BLaER1 (cell line): ENCODE measurements at regions not wholly inside any gene's neighbourhood (a gene's known extent, or its start where the extent isn't known, plus 50 kb on each side); places are given as distances from the start of the nearest gene placed in this dataset.

Source experiments
- H3K27ac ChIP-seq: shearing (Covaris generic); formaldehyde crosslinking; 2 replicates; pipeline ENCODE4 v1.8.1; 2022
- H3K27me3 ChIP-seq: shearing (Covaris generic); formaldehyde crosslinking; 2 replicates; pipeline ENCODE4 v1.8.1; 2022
- H3K36me3 ChIP-seq: shearing (Covaris generic); formaldehyde crosslinking; 2 replicates; pipeline ENCODE4 v1.8.1; 2022
- H3K4me1 ChIP-seq: shearing (Covaris generic); formaldehyde crosslinking; 2 replicates; pipeline ENCODE4 v1.8.1; 2022
- H3K4me2 ChIP-seq: shearing (Covaris generic); formaldehyde crosslinking; 2 replicates; pipeline ENCODE4 v1.8.1; 2022
- H3K4me3 ChIP-seq: shearing (Covaris generic); formaldehyde crosslinking; 2 replicates; pipeline ENCODE4 v1.8.1; 2022
- H3K9ac ChIP-seq: shearing (Covaris generic); formaldehyde crosslinking; 2 replicates; pipeline ENCODE4 v1.8.1; 2022
- H3K9me3 ChIP-seq: shearing (Covaris generic); formaldehyde crosslinking; 2 replicates; pipeline ENCODE4 v1.8.1; 2022
- H4K20me1 ChIP-seq: shearing (Covaris generic); formaldehyde crosslinking; 2 replicates; pipeline ENCODE4 v1.8.1; 2022
- Cebpa-rat ChIP-seq: shearing (Covaris generic); IDR thresholded peaks from 2 replicates; pipeline ENCODE4 v1.8.1; 2022

DNA sequence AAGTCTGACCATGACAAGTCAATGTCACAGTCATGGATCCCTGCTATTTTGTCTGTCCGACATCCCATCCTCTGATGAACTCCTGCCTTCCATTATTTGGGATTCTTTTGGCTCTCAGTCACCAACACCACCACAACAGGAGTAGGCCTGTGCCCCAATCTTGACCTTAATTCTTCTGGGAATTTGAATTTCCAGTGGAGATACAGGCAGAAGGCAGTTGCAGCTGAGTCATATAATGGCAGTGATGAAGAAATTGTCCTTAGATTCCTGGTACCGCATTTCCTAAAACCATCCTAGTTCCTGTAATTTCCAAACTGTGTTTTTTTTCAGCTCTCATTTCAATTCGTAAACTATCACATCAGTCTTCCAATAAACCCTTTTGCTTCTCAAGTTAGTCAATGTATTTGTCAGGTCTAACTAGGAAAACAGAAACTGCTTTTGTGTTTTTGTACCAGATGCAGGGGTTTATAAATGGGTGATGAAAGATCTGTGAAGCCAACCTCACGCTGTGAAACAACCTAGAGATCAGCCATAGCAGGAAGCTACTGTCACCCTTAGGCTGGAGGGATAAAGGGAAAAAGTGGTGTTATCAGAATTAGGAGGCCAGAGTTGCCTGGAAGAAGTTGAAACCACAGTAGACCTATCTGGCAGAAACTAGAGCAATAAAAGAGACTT, 126.3 kb upstream of the TMEM108 start:
- H3K4me3 ChIP-seq: no peak overlapping the region
- H3K4me1 ChIP-seq: no peaks in the 10 kb centered on the region
- no peaks in the 10 kb centered on the region for H3K27me3 ChIP-seq
- no peaks in the 10 kb centered on the region for H3K36me3 ChIP-seq
- no peak for TF ChIP-seq Cebpa-rat
- H3K9me3 ChIP-seq: no peaks in the 10 kb centered on the region
- no peak overlapping the region for H3K27ac ChIP-seq
- H3K9ac ChIP-seq: no peak overlapping the region
- no peaks in the 10 kb centered on the region for H4K20me1 ChIP-seq
- no peak overlapping the region for H3K4me2 ChIP-seq

DNA sequence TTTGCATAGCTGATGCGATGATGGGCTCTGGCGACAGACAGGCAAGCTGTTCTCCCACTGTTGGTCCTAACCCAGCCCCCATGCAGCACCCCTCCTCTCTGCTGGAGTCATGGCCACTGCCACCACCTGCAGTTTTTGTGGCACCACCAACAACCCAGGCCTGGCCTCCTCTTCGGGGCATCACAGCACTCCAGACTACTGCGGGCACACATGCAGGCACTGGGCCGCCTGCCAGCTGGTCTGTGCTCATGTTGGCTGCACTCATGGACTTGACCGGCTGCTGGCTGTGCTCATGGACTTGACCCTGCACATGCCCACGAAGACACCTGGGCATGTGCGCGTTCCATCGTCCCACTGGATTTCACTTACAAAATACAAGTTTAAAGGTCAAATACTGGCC, 130.9 kb upstream of the TMEM108 start:
- H3K4me3 ChIP-seq: no peak overlapping the region

DNA sequence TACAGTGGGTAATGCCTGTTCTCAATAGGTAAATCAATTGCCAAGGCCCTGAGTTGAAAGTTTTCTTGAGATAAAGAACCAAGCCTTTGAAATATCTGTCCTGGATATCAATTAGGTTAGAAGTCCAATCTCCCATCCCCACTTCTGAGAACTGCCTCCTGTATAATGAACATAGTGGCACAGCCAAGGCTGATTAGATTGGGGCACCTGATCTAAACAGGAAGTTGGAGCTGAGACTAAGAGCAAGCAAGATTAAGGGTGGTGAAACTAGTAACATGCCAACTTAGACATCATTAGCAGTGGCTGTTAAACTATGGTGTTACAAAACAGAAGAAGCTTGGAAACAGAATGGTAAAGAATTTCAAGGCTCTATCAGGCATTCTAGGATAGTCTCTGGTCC, 137.7 kb upstream of the TMEM108 start:
- H3K9me3 ChIP-seq: no peaks in the 10 kb centered on the region
- no peak overlapping the region for H3K4me2 ChIP-seq
- H3K36me3 ChIP-seq: no peaks in the 10 kb centered on the region
- H3K9ac ChIP-seq: no peak overlapping the region
- H3K4me1 ChIP-seq: no peaks in the 10 kb centered on the region
- H4K20me1 ChIP-seq: no peaks in the 10 kb centered on the region
- no peak overlapping the region for H3K4me3 ChIP-seq
- H3K27me3 ChIP-seq: no peaks in the 10 kb centered on the region
- H3K27ac ChIP-seq: no peak overlapping the region
- TF ChIP-seq Cebpa-rat: no peak

More for the DNA sequence above, 130.9 kb upstream of the TMEM108 start:
- Histone ChIP-seq H3K36me3 (no peaks in the 10 kb centered on the region), H3K4me2 (no peak overlapping the region), H3K9ac (no peak overlapping the region), H3K27me3 (no peaks in the 10 kb centered on the region), H3K4me1 (no peaks in the 10 kb centered on the region), H3K9me3 (no peaks in the 10 kb centered on the region), H4K20me1 (no peaks in the 10 kb centered on the region), H3K27ac (no peak overlapping the region)
- no peak for TF ChIP-seq Cebpa-rat

DNA sequence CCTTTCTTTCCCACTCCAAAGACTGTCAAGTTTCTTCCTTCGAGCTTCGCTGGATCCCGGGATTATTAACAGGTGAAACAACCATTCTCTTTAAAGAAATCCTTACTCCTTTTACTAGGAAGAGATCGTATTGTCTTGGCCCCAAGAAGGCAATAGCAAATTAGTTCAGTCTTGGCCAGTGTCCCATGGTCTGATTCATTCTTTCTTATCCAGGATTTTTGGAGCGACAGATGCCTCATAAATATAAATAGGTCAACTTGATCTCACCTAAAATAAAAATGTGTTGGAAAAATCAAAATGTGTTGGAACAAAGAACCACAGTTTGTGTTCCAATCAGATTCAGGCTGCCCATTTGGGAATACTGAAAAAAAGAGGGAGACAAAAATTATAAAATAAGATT, 140.1 kb upstream of the TMEM108 start:
- no peak overlapping the region for H3K4me2 ChIP-seq
- no peaks in the 10 kb centered on the region for H3K4me1 ChIP-seq
- no peak overlapping the region for H3K4me3 ChIP-seq
- H3K27me3 ChIP-seq: no peaks in the 10 kb centered on the region
- no peak overlapping the region for H3K9ac ChIP-seq
- no peaks in the 10 kb centered on the region for H3K36me3 ChIP-seq
- H4K20me1 ChIP-seq: no peaks in the 10 kb centered on the region
- no peak for TF ChIP-seq Cebpa-rat
- no peaks in the 10 kb centered on the region for H3K9me3 ChIP-seq
- H3K27ac ChIP-seq: no peak overlapping the region

DNA sequence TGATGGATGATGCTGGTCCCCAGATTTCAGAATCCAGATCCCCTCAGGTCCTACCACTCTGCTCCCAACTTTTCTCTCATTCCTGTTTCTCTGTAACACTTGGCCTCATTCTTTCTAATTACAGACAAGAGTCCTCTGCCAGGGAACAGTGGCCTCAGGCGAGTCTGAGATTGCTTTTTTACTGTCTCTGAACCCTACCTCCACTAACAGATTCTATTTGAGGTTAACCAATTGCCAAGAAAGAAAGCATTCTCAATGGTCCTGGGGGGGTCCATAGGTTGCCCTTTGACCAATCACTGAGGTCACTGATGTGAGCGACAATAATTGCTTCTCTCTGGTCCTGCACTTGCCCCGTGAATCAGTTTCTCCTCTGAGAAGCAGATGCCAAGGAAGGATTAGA, 145.2 kb upstream of the TMEM108 start:
- no peak overlapping the region for H3K4me2 ChIP-seq

DNA sequence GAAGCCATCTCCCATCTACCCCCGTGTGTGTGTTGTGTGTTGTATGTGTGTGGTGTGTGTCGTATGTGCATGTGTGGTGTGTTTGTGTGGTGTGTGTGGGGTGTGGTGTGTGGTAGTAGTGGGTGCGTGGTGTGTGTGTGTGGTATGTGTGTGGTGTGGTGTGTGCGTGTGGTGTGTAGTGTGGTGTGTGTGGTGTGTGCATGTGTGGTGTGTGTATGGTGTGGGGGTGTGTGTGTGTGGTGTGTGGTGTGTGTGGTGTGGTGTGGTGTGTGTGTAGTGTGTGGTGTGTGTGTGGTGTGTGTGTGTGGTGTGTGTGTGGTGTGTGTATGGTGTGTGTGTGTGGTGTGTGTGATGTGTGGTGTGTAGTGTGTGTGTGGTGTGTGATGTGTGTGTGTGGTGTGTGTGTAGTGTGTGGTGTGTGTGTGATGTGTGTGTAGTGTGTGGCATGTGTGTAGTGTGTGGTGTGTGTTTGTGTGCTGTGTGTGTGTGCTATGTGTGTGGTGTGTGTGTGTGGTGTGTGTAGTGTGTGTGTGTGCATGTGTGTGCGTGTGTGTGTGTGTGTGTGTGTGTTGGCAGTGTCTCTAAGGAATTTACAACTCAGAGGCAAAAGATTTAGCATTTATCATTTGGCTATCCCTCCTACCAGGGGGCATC, 156.3 kb upstream of the TMEM108 start:
- Histone ChIP-seq H3K27me3 (no peaks in the 10 kb centered on the region), H3K36me3 (no peaks in the 10 kb centered on the region)
- TF ChIP-seq Cebpa-rat: no peak

More for the DNA sequence above, 145.2 kb upstream of the TMEM108 start:
- TF ChIP-seq Cebpa-rat: no peak
- Histone ChIP-seq H3K27ac (no peak overlapping the region), H3K4me1 (no peaks in the 10 kb centered on the region), H3K4me3 (no peak overlapping the region), H3K9me3 (no peaks in the 10 kb centered on the region), H3K27me3 (no peaks in the 10 kb centered on the region), H3K9ac (no peak overlapping the region), H4K20me1 (no peaks in the 10 kb centered on the region), H3K36me3 (no peaks in the 10 kb centered on the region)

DNA sequence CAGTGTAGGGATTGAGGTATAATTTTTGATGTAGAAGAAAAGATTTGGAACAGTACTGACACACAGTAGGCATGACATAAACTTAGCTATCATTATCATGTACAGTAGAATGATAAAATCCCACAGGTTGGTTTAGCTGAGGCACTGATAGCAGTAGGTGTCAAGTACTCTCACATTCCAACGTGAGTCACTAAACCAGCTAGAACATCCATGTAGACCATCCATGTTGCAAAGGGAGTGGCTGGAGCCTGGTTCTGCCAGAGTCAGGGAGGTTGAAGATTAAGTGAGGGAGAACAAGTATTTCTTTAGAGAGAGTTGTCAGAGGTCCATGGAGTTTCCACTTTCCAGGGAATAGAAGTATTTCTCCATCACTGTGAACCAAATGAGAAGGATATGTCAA, 157.2 kb upstream of the TMEM108 start:
- no peaks in the 10 kb centered on the region for H3K4me1 ChIP-seq
- no peaks in the 10 kb centered on the region for H4K20me1 ChIP-seq
- no peak for TF ChIP-seq Cebpa-rat
- H3K36me3 ChIP-seq: no peaks in the 10 kb centered on the region
- no peaks in the 10 kb centered on the region for H3K27me3 ChIP-seq
- no peak overlapping the region for H3K9ac ChIP-seq
- H3K4me3 ChIP-seq: no peak overlapping the region
- no peaks in the 10 kb centered on the region for H3K9me3 ChIP-seq
- H3K27ac ChIP-seq: no peak overlapping the region
- no peak overlapping the region for H3K4me2 ChIP-seq

More for the DNA sequence above, 156.3 kb upstream of the TMEM108 start:
- Histone ChIP-seq H3K4me2 (no peak overlapping the region), H3K9me3 (no peaks in the 10 kb centered on the region), H3K27ac (no peak overlapping the region), H4K20me1 (no peaks in the 10 kb centered on the region), H3K9ac (no peak overlapping the region), H3K4me1 (no peaks in the 10 kb centered on the region), H3K4me3 (no peak overlapping the region)

DNA sequence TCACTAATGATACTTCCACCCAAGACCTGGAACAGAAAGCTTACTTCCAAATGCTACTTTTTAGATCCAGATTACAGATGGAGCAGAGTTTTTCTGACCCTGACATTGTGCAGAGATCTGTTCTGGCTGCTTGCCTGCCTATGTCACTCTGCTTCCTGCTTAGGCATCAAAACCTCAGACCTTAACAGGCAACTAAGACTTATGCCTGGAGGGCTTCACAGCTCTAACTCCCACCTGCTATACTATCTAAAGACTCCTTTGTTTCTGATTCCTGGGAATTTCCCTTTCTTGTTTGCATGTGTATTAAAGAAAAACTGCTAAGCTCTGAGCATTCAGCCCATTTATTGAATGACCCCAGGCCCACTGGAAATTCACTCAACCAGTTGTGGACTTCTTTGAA, 157.4 kb upstream of the NPHP3 start:
- no peaks in the 10 kb centered on the region for H3K36me3 ChIP-seq
- H3K4me3 ChIP-seq: no peak overlapping the region
- H3K9ac ChIP-seq: no peak overlapping the region
- TF ChIP-seq Cebpa-rat: no peak
- no peaks in the 10 kb centered on the region for H3K27me3 ChIP-seq
- H3K4me1 ChIP-seq: no peaks in the 10 kb centered on the region
- H3K4me2 ChIP-seq: no peak overlapping the region
- no peaks in the 10 kb centered on the region for H3K9me3 ChIP-seq
- H3K27ac ChIP-seq: no peak overlapping the region
- H4K20me1 ChIP-seq: no peaks in the 10 kb centered on the region

DNA sequence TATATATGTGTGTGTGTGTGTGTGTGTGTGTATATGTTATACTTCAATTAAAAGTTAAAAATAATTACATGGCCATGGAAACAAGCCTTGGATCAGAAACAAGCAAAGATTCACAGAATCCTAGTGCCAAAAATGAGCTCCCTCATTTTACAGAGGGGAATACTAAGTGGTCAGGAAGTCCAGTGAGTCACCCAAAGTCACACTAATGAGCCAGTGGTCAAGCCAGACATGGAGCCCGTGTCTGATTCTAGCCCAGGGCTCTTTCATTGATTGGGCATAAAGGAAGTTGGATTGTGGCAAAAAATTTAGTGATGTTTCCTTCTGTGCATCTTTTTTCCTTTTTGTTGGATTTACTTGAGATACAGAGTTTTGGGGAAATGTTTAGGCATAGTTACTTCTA, 152.5 kb upstream of the NPHP3 start:
- H3K27ac ChIP-seq: no peak overlapping the region
- no peaks in the 10 kb centered on the region for H3K36me3 ChIP-seq
- no peaks in the 10 kb centered on the region for H3K9me3 ChIP-seq
- H3K4me1 ChIP-seq: no peaks in the 10 kb centered on the region
- no peak overlapping the region for H3K4me3 ChIP-seq
- H3K27me3 ChIP-seq: no peaks in the 10 kb centered on the region
- no peak overlapping the region for H3K9ac ChIP-seq
- no peak for TF ChIP-seq Cebpa-rat
- no peak overlapping the region for H3K4me2 ChIP-seq
- no peaks in the 10 kb centered on the region for H4K20me1 ChIP-seq

DNA sequence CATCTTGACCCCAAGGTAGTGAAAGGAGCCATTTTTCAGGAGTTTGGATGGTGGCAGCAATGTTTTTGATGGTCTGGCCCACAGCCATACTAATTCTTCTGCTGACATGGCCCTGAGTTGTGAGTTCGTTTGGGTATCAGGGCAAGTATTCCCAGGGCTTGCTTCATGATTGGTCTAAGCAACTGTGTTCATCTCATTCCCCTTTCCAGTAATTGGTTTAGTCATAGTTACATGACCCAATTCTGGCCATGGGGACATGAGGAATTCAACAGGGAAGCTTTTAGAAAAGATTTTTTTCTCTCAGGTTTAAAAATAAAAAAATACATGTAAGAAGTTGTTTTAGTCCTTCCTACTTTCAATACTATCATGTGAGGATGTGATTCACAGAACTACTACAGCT, 150.5 kb upstream of the NPHP3 start:
- TF ChIP-seq Cebpa-rat: no peak
- H3K27ac ChIP-seq: no peak overlapping the region
- no peaks in the 10 kb centered on the region for H3K9me3 ChIP-seq
- no peak overlapping the region for H3K4me2 ChIP-seq
- no peaks in the 10 kb centered on the region for H3K36me3 ChIP-seq
- no peaks in the 10 kb centered on the region for H3K4me1 ChIP-seq
- H3K27me3 ChIP-seq: no peaks in the 10 kb centered on the region
- H3K9ac ChIP-seq: no peak overlapping the region
- H4K20me1 ChIP-seq: no peaks in the 10 kb centered on the region
- no peak overlapping the region for H3K4me3 ChIP-seq
